OCI-LY1 (cell line): ENCODE measurements at regions not wholly inside any gene's neighbourhood (a gene's known extent, or its start where the extent isn't known, plus 50 kb on each side); places are given as distances from the start of the nearest gene placed in this dataset.

Experiments
- EZH2 ChIP-seq: fragments of 200-600 bp; sonication (generic), shearing (Covaris generic); IDR thresholded peaks from 2 replicates; pipeline ENCODE4 v1.8.0; 2017; ENCODE audit warnings: borderline replicate concordance, mixed run types, mild to moderate bottlenecking, antibody characterized with exemption, low read length, moderate library complexity, mixed read lengths
- TF ChIP-seq, protein P1 (sequence below): fragments of 200-600 bp; sonication (generic), shearing (Covaris generic); IDR thresholded peaks from 2 replicates; pipeline ENCODE4 v1.5.1; 2017; ENCODE audit warnings: mild to moderate bottlenecking, antibody characterized with exemption, low read length, moderate library complexity, mixed read lengths

DNA sequence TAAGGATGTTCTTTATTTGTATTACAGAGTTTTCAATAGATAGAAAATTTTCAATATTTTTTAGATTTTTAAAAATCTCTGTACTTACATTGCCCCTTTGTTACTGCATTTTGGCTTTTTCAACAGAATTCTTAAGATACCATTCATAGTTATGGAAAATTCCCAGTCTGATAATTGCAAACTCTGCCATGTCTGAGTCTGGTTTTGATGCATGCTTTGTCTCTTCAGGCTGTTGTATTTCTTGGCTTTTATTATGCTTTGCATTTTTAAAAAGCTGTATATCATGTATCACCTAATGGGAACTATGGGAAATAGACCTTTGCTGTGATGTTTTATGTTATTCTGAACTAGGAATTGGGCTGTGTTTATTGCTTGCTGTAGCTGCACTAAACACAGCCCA lies 898.9 kb upstream of the ADGRB3 start:
- TF ChIP-seq, protein P1, sequence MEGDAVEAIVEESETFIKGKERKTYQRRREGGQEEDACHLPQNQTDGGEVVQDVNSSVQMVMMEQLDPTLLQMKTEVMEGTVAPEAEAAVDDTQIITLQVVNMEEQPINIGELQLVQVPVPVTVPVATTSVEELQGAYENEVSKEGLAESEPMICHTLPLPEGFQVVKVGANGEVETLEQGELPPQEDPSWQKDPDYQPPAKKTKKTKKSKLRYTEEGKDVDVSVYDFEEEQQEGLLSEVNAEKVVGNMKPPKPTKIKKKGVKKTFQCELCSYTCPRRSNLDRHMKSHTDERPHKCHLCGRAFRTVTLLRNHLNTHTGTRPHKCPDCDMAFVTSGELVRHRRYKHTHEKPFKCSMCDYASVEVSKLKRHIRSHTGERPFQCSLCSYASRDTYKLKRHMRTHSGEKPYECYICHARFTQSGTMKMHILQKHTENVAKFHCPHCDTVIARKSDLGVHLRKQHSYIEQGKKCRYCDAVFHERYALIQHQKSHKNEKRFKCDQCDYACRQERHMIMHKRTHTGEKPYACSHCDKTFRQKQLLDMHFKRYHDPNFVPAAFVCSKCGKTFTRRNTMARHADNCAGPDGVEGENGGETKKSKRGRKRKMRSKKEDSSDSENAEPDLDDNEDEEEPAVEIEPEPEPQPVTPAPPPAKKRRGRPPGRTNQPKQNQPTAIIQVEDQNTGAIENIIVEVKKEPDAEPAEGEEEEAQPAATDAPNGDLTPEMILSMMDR = no peak
- no peak for TF ChIP-seq EZH2
